UCSD-AML1 (cell line): ENCODE measurements at regions not wholly inside any gene's neighbourhood (a gene's known extent, or its start where the extent isn't known, plus 50 kb on each side); places are given as distances from the start of the nearest gene placed in this dataset.

ENCODE experiments used
- DNase-seq: peaks from one replicate; lab custom pipeline; 2025; ENCODE audit not compliant: unreplicated experiment; lab: John Stamatoyannopoulos, UW

- DNase-seq, result no peak
Observed at GRCh38 chr3:176469694-176470205, 727.5 kb downstream of the TBL1XR1 start.

- no peak for DNase-seq
Observed at GRCh38 chr3:176463610-176464009, 733.7 kb downstream of the TBL1XR1 start.

DNA sequence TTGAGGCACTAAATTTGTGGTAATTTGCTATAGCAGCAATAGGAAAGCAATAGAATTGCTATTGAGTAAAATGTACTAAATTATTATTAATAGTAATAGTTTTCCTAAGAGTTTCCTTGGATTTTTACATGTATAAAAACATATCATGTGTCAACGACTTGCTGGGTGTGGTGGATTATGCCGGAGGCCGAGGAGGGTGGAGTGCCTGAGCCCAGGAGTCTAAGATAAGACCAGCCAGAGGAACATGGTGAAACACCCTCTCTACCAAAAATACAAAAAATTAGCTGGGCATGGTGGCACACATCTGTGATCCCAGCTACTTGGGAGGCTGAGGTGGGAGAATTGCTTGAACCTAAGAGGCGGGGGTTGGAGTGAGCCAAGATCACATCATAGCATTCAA is 749.9 kb downstream of the TBL1XR1 start:
- DNase-seq, result no peak

- no peak for DNase-seq
Observed at GRCh38 chr3:176442326-176442725, 755.0 kb downstream of the TBL1XR1 start.

DNA sequence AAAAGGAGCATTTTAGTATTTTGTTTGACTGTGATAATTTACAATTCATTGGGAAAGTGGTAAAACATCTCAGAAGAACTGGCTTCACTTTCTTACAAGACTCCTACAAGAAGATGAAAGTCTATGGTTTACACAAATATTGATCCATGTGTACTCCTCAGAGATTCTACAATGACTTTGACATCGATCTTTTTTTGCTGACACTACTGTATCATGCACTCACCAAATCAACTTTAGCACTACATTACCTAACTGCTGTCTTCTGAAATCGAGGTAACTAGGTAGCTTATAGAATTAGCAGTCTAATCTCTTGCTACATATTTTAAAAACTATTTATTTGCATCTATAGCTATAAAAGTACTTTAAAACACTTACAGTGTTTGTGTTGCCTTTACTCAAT is 757.6 kb downstream of the TBL1XR1 start:
- DNase-seq, result no peak

- no peak for DNase-seq
Observed at GRCh38 chr3:176431991-176432390, 765.3 kb downstream of the TBL1XR1 start.

GRCh38 chr3:176431038-176431418 is 766.3 kb downstream of the TBL1XR1 start:
- no peak for DNase-seq

- DNase-seq, result no peak
Observed at GRCh38 chr3:176430244-176431037, 766.8 kb downstream of the TBL1XR1 start.

DNA sequence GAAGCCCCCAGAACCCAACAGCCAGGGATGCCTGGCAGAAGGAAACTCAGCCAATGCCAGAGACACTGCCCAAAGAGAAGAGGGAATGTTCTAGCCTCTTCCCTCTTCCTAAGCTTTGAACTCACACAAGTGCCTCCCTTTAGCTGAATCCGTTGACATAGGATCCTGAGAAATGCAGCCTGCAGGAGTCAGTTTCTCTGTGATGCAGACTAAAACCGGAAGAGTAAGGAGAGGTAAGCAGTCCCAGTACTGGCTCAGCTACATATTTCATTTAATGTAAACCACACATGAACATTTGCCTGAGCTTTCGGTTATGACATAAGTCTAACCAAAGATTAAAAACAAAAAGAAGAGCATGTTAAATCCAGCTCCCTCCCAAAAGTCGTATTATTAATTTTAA is 768.7 kb downstream of the TBL1XR1 start:
- DNase-seq, result no peak

- no peak for DNase-seq
Observed at GRCh38 chr3:176426371-176426770, 770.9 kb downstream of the TBL1XR1 start.

DNA sequence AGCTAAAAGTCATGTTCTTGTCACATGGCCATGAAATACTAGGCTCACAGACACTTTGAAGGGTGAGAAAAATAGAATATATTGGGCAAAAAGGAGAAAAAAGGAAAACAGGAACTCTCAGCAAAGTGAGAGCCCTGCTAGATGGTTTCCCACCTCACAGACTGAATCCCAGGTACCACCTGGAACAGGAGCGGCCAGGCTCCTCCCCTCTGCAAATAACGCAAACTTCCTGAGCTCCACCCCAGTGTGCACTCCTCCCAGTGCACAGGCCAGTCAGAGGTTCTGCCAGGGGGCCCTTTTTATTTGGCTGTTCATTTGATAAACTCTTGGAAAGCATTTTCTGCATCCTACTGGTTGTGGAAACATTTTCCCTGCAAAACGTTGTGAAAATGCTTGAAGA is 780.4 kb downstream of the TBL1XR1 start:
- DNase-seq, result no peak

- DNase-seq, result no peak
Observed at GRCh38 chr3:176415661-176416295, 781.5 kb downstream of the TBL1XR1 start.

GRCh38 chr3:176412771-176413170 is 784.5 kb downstream of the TBL1XR1 start:
- no peak for DNase-seq

GRCh38 chr3:176403531-176403930 is 793.8 kb downstream of the TBL1XR1 start:
- no peak for DNase-seq

- DNase-seq, result no peak
Observed at GRCh38 chr3:176401211-176401610, 796.1 kb downstream of the TBL1XR1 start.

DNA sequence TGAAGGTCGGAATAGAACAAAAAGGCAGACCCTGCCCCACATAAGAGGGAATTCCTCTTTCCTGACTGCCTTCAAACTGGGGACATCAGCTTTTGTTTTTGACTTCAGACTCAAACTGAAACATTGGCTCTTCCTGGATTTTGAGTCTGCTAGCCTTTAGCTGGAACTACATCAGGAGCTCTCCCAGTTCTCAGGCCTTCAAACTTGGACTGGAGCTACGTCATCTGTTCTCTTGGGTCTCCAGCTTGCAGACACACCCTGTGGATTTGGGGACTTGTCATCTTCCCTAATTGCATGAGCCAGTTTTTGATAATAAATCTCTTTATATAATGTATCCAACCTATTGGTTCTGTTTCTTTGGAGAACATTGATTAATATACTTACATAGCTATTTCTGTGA is 798.1 kb downstream of the TBL1XR1 start:
- DNase-seq, result no peak

- DNase-seq, result no peak
Observed at GRCh38 chr3:176395240-176395639, 802.0 kb downstream of the TBL1XR1 start.

DNA sequence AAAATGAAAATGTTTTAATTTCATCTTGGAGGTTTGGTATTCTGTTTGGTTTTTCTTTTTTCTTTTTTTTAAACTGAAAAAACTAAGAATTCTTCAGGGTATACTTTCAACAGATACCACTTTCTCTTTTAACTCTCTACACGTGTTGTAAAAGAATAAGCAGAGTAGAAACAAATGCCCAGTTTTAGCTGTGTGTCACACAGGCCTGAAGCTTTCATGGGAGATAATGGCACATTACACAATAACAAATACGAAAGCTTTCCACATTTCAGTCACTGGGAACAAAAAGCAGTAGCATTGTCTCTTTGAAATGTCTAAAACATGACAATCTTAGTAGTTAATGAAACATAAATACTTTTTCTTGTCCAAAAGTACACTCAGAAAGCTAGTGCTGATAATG is 818.5 kb downstream of the TBL1XR1 start:
- DNase-seq, result no peak

GRCh38 chr3:176376531-176376930 is 820.8 kb downstream of the TBL1XR1 start:
- DNase-seq, result no peak

DNA sequence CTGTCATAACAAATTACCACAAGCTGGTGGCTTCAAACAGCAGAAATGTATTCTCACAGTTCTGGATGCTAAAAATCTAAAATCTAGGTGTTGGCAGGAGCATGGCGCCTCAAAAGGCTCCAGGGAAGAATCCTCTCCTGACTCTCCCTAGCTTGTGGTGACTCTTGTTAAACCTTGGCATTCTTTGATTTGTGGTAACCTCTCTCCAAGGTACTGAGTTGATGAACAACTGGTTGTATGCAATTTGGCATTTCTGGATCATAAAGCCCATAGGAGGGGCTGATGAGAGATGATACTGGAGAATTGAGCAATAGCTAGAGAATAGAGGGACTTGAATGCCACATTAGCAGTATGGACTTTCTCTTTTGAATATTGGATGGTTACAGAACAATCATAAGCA is 821.8 kb downstream of the TBL1XR1 start:
- no peak for DNase-seq

GRCh38 chr3:176362191-176362731 is 835.0 kb downstream of the TBL1XR1 start:
- DNase-seq, result no peak

DNA sequence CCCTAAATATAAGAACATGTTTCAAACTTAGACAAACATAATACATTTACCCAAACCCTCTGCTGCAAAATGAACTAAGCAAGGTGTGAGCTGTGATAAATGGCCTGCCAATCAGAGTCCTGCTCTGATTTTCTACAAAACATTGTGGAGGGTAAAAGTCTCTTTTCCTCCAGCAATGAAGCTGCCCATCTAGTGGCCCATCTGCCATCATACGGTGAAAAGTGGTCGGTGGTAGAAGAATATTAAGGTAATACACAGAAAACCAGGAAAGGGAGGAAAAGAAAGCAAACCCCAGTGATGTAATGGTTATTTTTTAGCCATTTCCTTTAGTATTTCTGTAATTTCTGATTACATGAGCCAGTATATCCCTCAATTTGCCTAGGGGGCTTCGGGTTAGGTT is 838.1 kb downstream of the TBL1XR1 start:
- DNase-seq, result no peak
